HuH-7.5 (cell line): ENCODE measurements at regions not wholly inside any gene's neighbourhood (a gene's known extent, or its start where the extent isn't known, plus 50 kb on each side); places are given as distances from the start of the nearest gene placed in this dataset.

ENCODE experiments used
- DNase-seq: peaks from one replicate; pipeline ENCODE4 v3.0.0; 2011; ENCODE audit warnings: low spot score

- no peak for DNase-seq
Observed at GRCh38 chr3:154976072-154976983, 103.8 kb upstream of the MME start.

- no peak for DNase-seq
Observed at GRCh38 chr3:154973851-154974250, 106.3 kb upstream of the MME start.

GRCh38 chr3:154972951-154973350 lies 107.2 kb upstream of the MME start:
- DNase-seq, result no peak

- no peak for DNase-seq
Observed at GRCh38 chr3:154971771-154972326, 108.3 kb upstream of the MME start.

GRCh38 chr3:154971341-154971740 lies 108.8 kb upstream of the MME start:
- no peak for DNase-seq

- no peak for DNase-seq
Observed at GRCh38 chr3:154970797-154971196, 109.3 kb upstream of the MME start.

- DNase-seq, result no peak
Observed at GRCh38 chr3:154969366-154969765, 110.8 kb upstream of the MME start.

- DNase-seq, result no peak
Observed at GRCh38 chr3:154967090-154967489, 113.0 kb upstream of the MME start.

- DNase-seq, result no peak
Observed at GRCh38 chr3:154956815-154957214, 123.3 kb upstream of the MME start.

GRCh38 chr3:154955907-154956533 lies 124.1 kb upstream of the MME start:
- DNase-seq, result no peak

- no peak for DNase-seq
Observed at GRCh38 chr3:154954757-154955156, 125.4 kb upstream of the MME start.

GRCh38 chr3:154953538-154953937 lies 126.6 kb upstream of the MME start:
- no peak for DNase-seq

- no peak for DNase-seq
Observed at GRCh38 chr3:154952553-154952952, 127.6 kb upstream of the MME start.

- DNase-seq, result no peak
Observed at GRCh38 chr3:154943981-154944380, 136.1 kb upstream of the MME start.

- no peak for DNase-seq
Observed at GRCh38 chr3:154942827-154943226, 137.3 kb upstream of the MME start.

- DNase-seq, result no peak
Observed at GRCh38 chr3:154936196-154936595, 143.9 kb upstream of the MME start.

- no peak for DNase-seq
Observed at GRCh38 chr3:154933581-154933980, 146.5 kb upstream of the MME start.

- DNase-seq, result no peak
Observed at GRCh38 chr3:154932633-154933032, 147.5 kb upstream of the MME start.

- DNase-seq, result no peak
Observed at GRCh38 chr3:154931484-154931883, 148.6 kb upstream of the MME start.

GRCh38 chr3:154926721-154927120 lies 153.4 kb upstream of the MME start:
- no peak for DNase-seq

- no peak for DNase-seq
Observed at GRCh38 chr3:154921351-154921750, 158.8 kb upstream of the MME start.

GRCh38 chr3:154919226-154919625 lies 160.9 kb upstream of the MME start:
- no peak for DNase-seq

- peak; percentile 10 for DNase-seq
Observed at GRCh38 chr3:154904328-154904727, 175.8 kb upstream of the MME start.
